HCT116 (cell line): ENCODE measurements at regions not wholly inside any gene's neighbourhood (a gene's known extent, or its start where the extent isn't known, plus 50 kb on each side); places are given as distances from the start of the nearest gene placed in this dataset.

Source experiments
- ATAC-seq: fragments of 200-7000 bp; cut with Tn5 transposase; 2 replicates; pipeline ENCODE4 v1.9.1; 2020; ENCODE audit warnings: mild to moderate bottlenecking, moderate library complexity
- BruUV-seq: library from RNA; stranded (reverse); fragments of 400-500 nt; replicated peaks from 2 replicates; lab custom pipeline; 2021; lab: Mats Ljungman, UMichigan
- CTCF ChIA-PET: fragments of 300-600 bp; sonication (Branson Sonifier 250); formaldehyde crosslinking; loops from one replicate; lab custom pipeline; 2021; ENCODE audit warnings: antibody characterized with exemption; lab: Charles Lee
- POLR2A ChIA-PET: fragments of 300-600, 350-600 bp; sonication (Branson Sonifier 250); formaldehyde crosslinking; loops from one replicate; lab custom pipeline; 2021; ENCODE audit warnings: antibody characterized with exemption; lab: Charles Lee
- RAD21 ChIA-PET, 2 experiments: fragments of 300-600 bp; sonication (Branson Sonifier 250); formaldehyde crosslinking; loops; one replicate each; lab custom pipeline; 2023; ENCODE audit warnings: low total read pairs in 2 of 2; ENCODE audit not compliant: uncharacterized antibody in 2 of 2, unreplicated experiment in 2 of 2, low non-redundant PET in 1 of 2; lab: Charles Lee
- DNase-seq: peaks from one replicate; pipeline ENCODE4 v3.0.0-alpha.2; 2010; ENCODE audit warnings: low read depth, low spot score
- H2AFZ ChIP-seq: fragments of 200-600 bp; shearing (Covaris generic), sonication (generic); 2 replicates; pipeline ENCODE4 v1.6.1; 2017; ENCODE audit warnings: low read depth, mixed run types, mixed read lengths, antibody characterized with exemption, low read length; ENCODE audit not compliant: poor library complexity, severe bottlenecking
- H3K27ac ChIP-seq: 2 replicates; pipeline ENCODE4 v1.5.1; 2012; ENCODE audit warnings: low read depth, low read length
- H3K27me3 ChIP-seq: fragments of 200-600 bp; sonication (generic); 2 replicates; pipeline ENCODE4 v1.6.1; 2016; ENCODE audit warnings: mixed run types, low read length, mixed read lengths; ENCODE audit not compliant: insufficient read depth
- H3K36me3 ChIP-seq, 2 experiments: fragments of 200-500 bp in 1 of 2; fragments of 200-600 bp in 1 of 2; sonication (Bioruptor generic) in 1 of 2; sonication (generic) in 1 of 2; 2 replicates each; pipeline versions ENCODE4 v1.5.1 to v1.6.1; 2014 to 2016; ENCODE audit warnings: low read length in 2 of 2, inconsistent platforms in 1 of 2, mixed read lengths in 1 of 2, mixed run types in 1 of 2; ENCODE audit not compliant: insufficient read depth in 2 of 2, control insufficient read depth in 1 of 2
- H3K4me1 ChIP-seq, 2 experiments: fragments of 200-600 bp in 1 of 2; sonication (generic) in 1 of 2; 2 replicates each; pipeline versions ENCODE4 v1.5.1 to v1.6.1; 2012 to 2017; ENCODE audit warnings: low read length in 2 of 2, inconsistent platforms in 1 of 2, mild to moderate bottlenecking in 1 of 2, mixed read lengths in 1 of 2, mixed run types in 1 of 2, moderate library complexity in 1 of 2; ENCODE audit not compliant: insufficient read depth in 2 of 2, control insufficient read depth in 1 of 2
- H3K4me2 ChIP-seq: fragments of 200-600 bp; sonication (generic); 2 replicates; pipeline ENCODE4 v1.6.1; 2017; ENCODE audit warnings: mixed run types, low read length, mixed read lengths
- H3K4me3 ChIP-seq, 2 experiments: fragments of 200-600 bp in 1 of 2; sonication (generic) in 1 of 2; replicated peaks in 1 of 2; 2 replicates each; pipeline ENCODE4 v1.5.1; 2011 to 2016; ENCODE audit warnings: low read length in 2 of 2, control low read depth in 1 of 2, low read depth in 1 of 2, mild to moderate bottlenecking in 1 of 2, mixed read lengths in 1 of 2, mixed run types in 1 of 2
- H3K79me2 ChIP-seq: fragments of 200-600 bp; sonication (generic); 2 replicates; pipeline ENCODE4 v1.6.1; 2017; ENCODE audit warnings: mild to moderate bottlenecking, mixed run types, low read length, moderate library complexity, mixed read lengths; ENCODE audit not compliant: insufficient read depth
- H3K9ac ChIP-seq: fragments of 200-600 bp; sonication (generic); 2 replicates; pipeline ENCODE4 v1.6.1; 2016; ENCODE audit warnings: low read length, mixed read lengths
- H3K9me2 ChIP-seq: fragments of 200-600 bp; sonication (generic), shearing (Covaris generic); 2 replicates; pipeline ENCODE4 v1.6.1; 2017; ENCODE audit warnings: mixed run types, mild to moderate bottlenecking, moderate library complexity; ENCODE audit not compliant: insufficient read depth
- H3K9me3 ChIP-seq, 2 experiments: fragments of 200-500 bp in 1 of 2; fragments of 200-600 bp in 1 of 2; sonication (Bioruptor generic) in 1 of 2; sonication (generic) in 1 of 2; 2 replicates each; pipeline ENCODE4 v1.6.1; 2014 to 2017; ENCODE audit warnings: low read length in 2 of 2, mixed read lengths in 2 of 2, inconsistent platforms in 1 of 2, low read depth in 1 of 2, mild to moderate bottlenecking in 1 of 2, mixed run types in 1 of 2, moderate library complexity in 1 of 2; ENCODE audit not compliant: control insufficient read depth in 1 of 2, insufficient read depth in 1 of 2
- H4K20me1 ChIP-seq: fragments of 200-600 bp; sonication (generic), shearing (Covaris generic); 2 replicates; pipeline ENCODE4 v1.6.1; 2017; ENCODE audit warnings: mixed run types, mild to moderate bottlenecking, moderate library complexity; ENCODE audit not compliant: insufficient read depth
- ATF3 ChIP-seq: IDR thresholded peaks from 2 replicates; pipeline ENCODE4 v1.6.1; 2012
- CBX3 ChIP-seq: IDR thresholded peaks from 2 replicates; pipeline ENCODE4 v1.6.1; 2012; ENCODE audit warnings: low read depth
- CEBPB ChIP-seq: IDR thresholded peaks from 2 replicates; pipeline ENCODE4 v1.6.1; 2012; ENCODE audit warnings: low read depth
- EGR1 ChIP-seq: IDR thresholded peaks from 2 replicates; pipeline ENCODE4 v1.6.1; 2012; ENCODE audit warnings: low read depth
- ELF1 ChIP-seq: IDR thresholded peaks from 2 replicates; pipeline ENCODE4 v1.6.1; 2012; ENCODE audit warnings: low read depth, borderline replicate concordance
- EZH2phosphoT487 ChIP-seq: fragments of 200-600 bp; IDR thresholded peaks from 2 replicates; pipeline ENCODE4 v1.6.1; 2018; ENCODE audit warnings: antibody characterized with exemption, borderline replicate concordance
- FOSL1 ChIP-seq: IDR thresholded peaks from 2 replicates; pipeline ENCODE4 v1.6.1; 2012; ENCODE audit warnings: low read depth
- JUND ChIP-seq: IDR thresholded peaks from 2 replicates; pipeline ENCODE4 v1.6.1; 2012
- MAX ChIP-seq: IDR thresholded peaks from 2 replicates; pipeline ENCODE4 v1.6.1; 2012
- POLR2A ChIP-seq: IDR thresholded peaks from 2 replicates; pipeline ENCODE4 v1.7.0; 2011; ENCODE audit warnings: borderline replicate concordance; ENCODE audit not compliant: insufficient read depth, insufficient read length; ENCODE audit errors: extremely low read depth
- POLR2AphosphoS5 ChIP-seq: IDR thresholded peaks from 2 replicates; pipeline ENCODE4 v1.6.1; 2011; ENCODE audit warnings: mild to moderate bottlenecking, low read depth, low read length, moderate library complexity
- REST ChIP-seq: IDR thresholded peaks from 2 replicates; pipeline ENCODE4 v1.6.1; 2012; ENCODE audit warnings: low read depth
- SIN3A ChIP-seq: IDR thresholded peaks from 2 replicates; pipeline ENCODE4 v1.6.1; 2012; ENCODE audit warnings: low read depth
- SP1 ChIP-seq: IDR thresholded peaks from 2 replicates; pipeline ENCODE4 v1.6.1; 2012; ENCODE audit warnings: low read depth
- SRF ChIP-seq: IDR thresholded peaks from 2 replicates; pipeline ENCODE4 v1.6.1; 2012; ENCODE audit warnings: low read depth
- TCF7L2 ChIP-seq: IDR thresholded peaks from 2 replicates; pipeline ENCODE4 v1.7.0; 2011; ENCODE audit warnings: borderline replicate concordance, inconsistent platforms; ENCODE audit not compliant: insufficient read depth, insufficient read length; ENCODE audit errors: extremely low read depth
- YY1 ChIP-seq: IDR thresholded peaks from 2 replicates; pipeline ENCODE4 v1.6.1; 2011; ENCODE audit warnings: low read length, low read depth, moderate library complexity, mild to moderate bottlenecking; ENCODE audit not compliant: insufficient replicate concordance; ENCODE audit errors: extremely low read depth
- ZNF274 ChIP-seq: fragments of 200-500 bp; sonication (Bioruptor generic); IDR thresholded peaks from 2 replicates; pipeline ENCODE4 v1.6.1; 2014; ENCODE audit warnings: mild to moderate bottlenecking, low read depth, low read length, inconsistent platforms
- intact Hi-C: fragments of 100-400 bp; cut with micrococcal nuclease; formaldehyde crosslinking; loops from 2 replicates; pipeline ENCODE4 v1.10.0; 2022

DNA sequence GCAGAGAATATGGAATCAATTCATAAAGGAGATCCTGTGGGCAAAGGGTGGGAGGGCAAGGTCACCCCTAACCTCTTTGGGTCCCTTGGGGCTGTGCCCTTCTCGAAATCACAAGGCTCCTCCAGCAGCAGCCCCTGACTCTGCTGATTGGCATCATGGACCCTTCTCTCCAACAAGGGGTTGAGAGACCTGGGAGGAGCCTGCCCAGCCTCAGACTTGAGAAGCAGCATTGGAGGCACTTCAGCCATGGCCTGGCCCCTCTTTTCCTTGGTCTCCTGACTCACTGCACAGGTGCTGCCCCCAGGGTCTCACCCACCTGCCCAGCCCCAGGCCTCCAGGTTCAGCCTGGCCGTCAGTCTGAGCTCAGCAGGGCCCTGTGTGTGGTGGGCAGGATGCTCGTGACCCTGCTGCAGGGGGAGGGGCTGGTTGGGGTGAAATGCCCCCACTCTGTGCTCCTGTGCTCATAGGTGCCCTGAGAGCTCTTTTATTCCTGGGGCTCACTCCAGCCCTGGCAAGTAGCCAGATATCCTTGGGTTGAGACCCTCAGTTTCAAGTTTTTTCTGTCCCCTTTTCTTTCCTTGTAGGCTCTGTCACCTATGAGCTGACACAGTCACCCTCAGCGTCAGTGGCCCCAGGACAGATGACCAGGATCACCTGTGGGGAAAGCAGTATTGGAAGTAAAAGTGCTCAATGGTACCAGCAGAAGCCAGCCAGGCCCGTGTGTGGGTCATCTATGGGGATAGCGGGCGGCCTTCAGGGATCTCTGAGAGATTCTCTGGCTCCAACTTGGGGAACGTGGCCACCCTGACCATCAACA lies 110.8 kb downstream of the GGTLC2 start:
- H3K27ac ChIP-seq, result no peak overlapping the region
- no peak overlapping the region for H3K9ac ChIP-seq
- no peaks in the 10 kb centered on the region for H3K36me3 ChIP-seq
- H3K4me3 ChIP-seq, result no peak overlapping the region
- ChIA-PET RAD21 (no interaction called here), POLR2A (no interaction called here), CTCF (interaction anchor here (2.5 to 4.0 kb wide), 2 partner anchors 10 to 129 kb away, joined by 18 to 63 read pairs; no protein-coding TSS in a partner anchor)
- no peaks in the 10 kb centered on the region for H3K9me2 ChIP-seq
- no peak overlapping the region for H2AFZ ChIP-seq
- peaks cover 0 to 4% of the 10 kb centered on the region in 2 experiments; a peak in 1 of 4 replicates for H3K4me1 ChIP-seq
- intact Hi-C loops, result loop anchor here (5.0 kb wide), 1 partner anchor 127 kb away; no protein-coding TSS in a partner anchor
- H3K4me2 ChIP-seq, result no peak overlapping the region
- H3K79me2 ChIP-seq, result no peaks in the 10 kb centered on the region
- no peaks in the 10 kb centered on the region for H3K27me3 ChIP-seq
- TF ChIP-seq YY1 (no peak), EGR1 (no peak), FOSL1 (no peak), EZH2phosphoT487 (no peak), ZNF274 (no peak), TCF7L2 (no peak), POLR2AphosphoS5 (no peak), JUND (no peak), POLR2A (no peak), SIN3A (no peak), MAX (no peak), ATF3 (no peak), ELF1 (no peak), CBX3 (no peak), SRF (no peak), SP1 (no peak), REST (no peak), CEBPB (no peak)
- ATAC-seq (no peak), DNase-seq (no peak)
- H3K9me3 ChIP-seq, result no peaks in the 10 kb centered on the region
- BruUV-seq, result no TSS peak
- H4K20me1 ChIP-seq, result no peaks in the 10 kb centered on the region
